NB4 (cell line): ENCODE measurements at regions not wholly inside any gene's neighbourhood (a gene's known extent, or its start where the extent isn't known, plus 50 kb on each side); places are given as distances from the start of the nearest gene placed in this dataset.

Experiments used
- CTCF ChIP-seq: IDR thresholded peaks from one replicate; pipeline ENCODE4 v1.5.1; 2012; ENCODE audit warnings: low read depth, low read length
- MYC ChIP-seq: IDR thresholded peaks from 2 replicates; pipeline ENCODE4 v1.6.1; 2011; ENCODE audit warnings: low read depth, low read length

- TF ChIP-seq MYC (no peak), CTCF (no peak)
Measured at GRCh38 chrX:139327355-139327754, 203.2 kb upstream of the F9 start.
